Ascending aorta (tissue), 2 donors: ENCODE measurements at regions not wholly inside any gene's neighbourhood (a gene's known extent, or its start where the extent isn't known, plus 50 kb on each side); places are given as distances from the start of the nearest gene placed in this dataset.

ENCODE experiments used
- DNase-seq, 2 donors: peaks; one replicate each; pipeline ENCODE4 v3.0.0-alpha.2; 2019; ENCODE audit warnings: low spot score in 2 of 2
- H3K27ac ChIP-seq, 2 donors: fragments of 200-600 bp; sonication (generic); one replicate each; pipeline ENCODE4 v1.5.1; 2016 to 2017; ENCODE audit warnings: mild to moderate bottlenecking in 1 of 2
- H3K27me3 ChIP-seq: fragments of 200-600 bp; sonication (generic); one replicate; pipeline ENCODE4 v1.5.1; 2017
- H3K36me3 ChIP-seq, 2 donors: fragments of 200-600 bp; sonication (generic); one replicate each; pipeline ENCODE4 v1.5.1; 2016
- H3K4me1 ChIP-seq, 2 donors: fragments of 200-600 bp; sonication (generic); one replicate each; pipeline ENCODE4 v1.5.1; 2016 to 2017; ENCODE audit warnings: mild to moderate bottlenecking in 1 of 2
- H3K4me3 ChIP-seq, 2 donors: fragments of 200-600 bp; sonication (generic); one replicate each; pipeline ENCODE4 v1.5.1; 2016 to 2017; ENCODE audit warnings: mild to moderate bottlenecking in 1 of 2
- H3K9me3 ChIP-seq, 2 donors: fragments of 200-600 bp; sonication (generic); one replicate each; pipeline ENCODE4 v1.5.1; 2016
- intact Hi-C: fragments of 100-400 bp; cut with DNase I; formaldehyde crosslinking; loops from one replicate; pipeline ENCODE4 v1.15.1; 2023
- TF ChIP-seq, protein P1 (sequence below), 3 experiments: fragments of 200-600 bp in 2 of 3; fragments of 450-650 bp in 1 of 3; sonication (generic) in 2 of 3; IDR thresholded peaks; one replicate each; pipeline ENCODE4 v1.5.1; 2016 to 2019; ENCODE audit warnings: antibody characterized with exemption in 3 of 3, mild to moderate bottlenecking in 1 of 3, moderate library complexity in 1 of 3

- Histone ChIP-seq H3K36me3 (no peaks in the 10 kb centered on the region), H3K4me1 (peaks cover 0 to 13% of the 10 kb centered on the region in 2 donors), H3K27ac (peak overlapping the region in 1 of 2 donors; percentile 67), H3K9me3 (no peaks in the 10 kb centered on the region), H3K27me3 (no peaks in the 10 kb centered on the region), H3K4me3 (no peak overlapping the region)
- TF ChIP-seq, protein P1, sequence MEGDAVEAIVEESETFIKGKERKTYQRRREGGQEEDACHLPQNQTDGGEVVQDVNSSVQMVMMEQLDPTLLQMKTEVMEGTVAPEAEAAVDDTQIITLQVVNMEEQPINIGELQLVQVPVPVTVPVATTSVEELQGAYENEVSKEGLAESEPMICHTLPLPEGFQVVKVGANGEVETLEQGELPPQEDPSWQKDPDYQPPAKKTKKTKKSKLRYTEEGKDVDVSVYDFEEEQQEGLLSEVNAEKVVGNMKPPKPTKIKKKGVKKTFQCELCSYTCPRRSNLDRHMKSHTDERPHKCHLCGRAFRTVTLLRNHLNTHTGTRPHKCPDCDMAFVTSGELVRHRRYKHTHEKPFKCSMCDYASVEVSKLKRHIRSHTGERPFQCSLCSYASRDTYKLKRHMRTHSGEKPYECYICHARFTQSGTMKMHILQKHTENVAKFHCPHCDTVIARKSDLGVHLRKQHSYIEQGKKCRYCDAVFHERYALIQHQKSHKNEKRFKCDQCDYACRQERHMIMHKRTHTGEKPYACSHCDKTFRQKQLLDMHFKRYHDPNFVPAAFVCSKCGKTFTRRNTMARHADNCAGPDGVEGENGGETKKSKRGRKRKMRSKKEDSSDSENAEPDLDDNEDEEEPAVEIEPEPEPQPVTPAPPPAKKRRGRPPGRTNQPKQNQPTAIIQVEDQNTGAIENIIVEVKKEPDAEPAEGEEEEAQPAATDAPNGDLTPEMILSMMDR (IDR thresholded peaks at IDR 0.05) = no peak
- intact Hi-C loops = no loop called here
- DNase-seq = no peak
These were observed 512.3 kb downstream of the INHBA start for GRCh38 chr7:41190581-41190980.

DNA sequence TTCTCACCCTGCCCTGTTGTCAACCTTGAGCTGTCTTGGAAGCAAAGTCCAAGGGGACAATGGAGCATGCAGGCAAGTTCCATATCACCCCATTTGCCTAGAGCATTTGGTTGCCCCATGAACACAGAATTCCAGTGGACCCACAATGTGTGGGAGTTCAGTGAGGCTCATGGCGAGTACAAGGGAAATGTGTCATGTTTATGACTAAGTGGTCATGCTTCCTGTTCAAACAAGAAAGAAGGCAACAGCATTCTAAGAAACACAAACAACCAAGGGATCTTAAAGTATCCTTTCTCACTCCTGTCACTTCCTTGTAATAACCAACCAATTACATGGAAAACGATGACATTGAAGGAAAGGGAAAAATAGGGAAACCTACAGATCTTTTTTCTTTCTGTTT, 513.0 kb downstream of the INHBA start:
- peak overlapping the region; percentile 26 to 46 for H3K27ac ChIP-seq
- TF ChIP-seq, protein P1 (IDR thresholded peaks at IDR 0.05) = no peak

GRCh38 chr7:41188163-41189130, 514.4 kb downstream of the INHBA start:
- TF ChIP-seq, protein P1 (IDR thresholded peaks at IDR 0.05) = no peak
- intact Hi-C loops = loop anchor here (5.0 kb wide), 1 partner anchor 519 kb away; no protein-coding TSS in a partner anchor
- no peak for DNase-seq
- Histone ChIP-seq H3K27ac (peak overlapping the region; percentile 15 to 41), H3K36me3 (no peaks in the 10 kb centered on the region), H3K9me3 (no peaks in the 10 kb centered on the region), H3K4me3 (peak overlapping the region in 1 of 2 donors; percentile 16), H3K4me1 (peaks cover 0 to 13% of the 10 kb centered on the region in 2 donors), H3K27me3 (no peaks in the 10 kb centered on the region)

More for the DNA sequence above, 513.0 kb downstream of the INHBA start:
- no peaks in the 10 kb centered on the region for H3K27me3 ChIP-seq
- no peaks in the 10 kb centered on the region for H3K36me3 ChIP-seq
- intact Hi-C loops = loop anchor here (5.0 kb wide), 1 partner anchor 517 kb away; no protein-coding TSS in a partner anchor
- peaks cover 0 to 13% of the 10 kb centered on the region in 2 donors for H3K4me1 ChIP-seq
- H3K4me3 ChIP-seq = no peak overlapping the region
- peak in 1 of 2 donors; percentile 63 for DNase-seq
- H3K9me3 ChIP-seq = no peaks in the 10 kb centered on the region

DNA sequence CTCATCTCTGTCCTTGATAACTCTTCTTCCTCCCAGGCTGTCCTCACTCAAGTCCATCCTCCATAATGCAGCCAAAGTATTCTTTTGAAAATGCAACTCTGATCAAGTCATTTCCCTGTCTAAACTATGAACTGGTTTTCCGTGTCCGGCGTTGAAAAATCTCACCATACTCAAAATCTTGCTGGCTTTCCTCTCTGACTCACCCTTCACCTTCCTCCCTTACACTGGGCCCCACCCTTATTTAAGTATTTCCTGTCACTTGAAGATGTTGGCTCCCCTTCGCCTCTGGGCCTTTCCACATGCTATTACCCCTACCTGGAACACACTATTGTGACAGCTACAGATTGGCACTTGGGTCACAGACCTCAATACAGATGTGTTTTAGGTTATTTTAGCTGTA, 515.6 kb downstream of the INHBA start:
- Histone ChIP-seq H3K27ac (no peak overlapping the region), H3K4me1 (peaks cover 0 to 13% of the 10 kb centered on the region in 2 donors), H3K4me3 (no peak overlapping the region), H3K27me3 (no peaks in the 10 kb centered on the region), H3K36me3 (no peaks in the 10 kb centered on the region), H3K9me3 (no peaks in the 10 kb centered on the region)
- DNase-seq = no peak
- TF ChIP-seq, protein P1 (IDR thresholded peaks at IDR 0.05) = no peak
- intact Hi-C loops = loop anchor here (5.0 kb wide), 1 partner anchor 520 kb away; no protein-coding TSS in a partner anchor

GRCh38 chr7:41185851-41186250, 517.0 kb downstream of the INHBA start:
- H3K27ac ChIP-seq = no peak overlapping the region
- H3K4me1 ChIP-seq = peaks cover 0 to 9% of the 10 kb centered on the region in 2 donors
- intact Hi-C loops = loop anchor here (5.0 kb wide), 1 partner anchor 521 kb away; no protein-coding TSS in a partner anchor
- no peaks in the 10 kb centered on the region for H3K36me3 ChIP-seq
- no peak for DNase-seq
- TF ChIP-seq, protein P1 (IDR thresholded peaks at IDR 0.05) = no peak
- no peak overlapping the region for H3K4me3 ChIP-seq
- H3K27me3 ChIP-seq = no peaks in the 10 kb centered on the region
- no peaks in the 10 kb centered on the region for H3K9me3 ChIP-seq
